CD4-positive, alpha-beta T cell (primary cell): ENCODE measurements at regions not wholly inside any gene's neighbourhood (a gene's known extent, or its start where the extent isn't known, plus 50 kb on each side); places are given as distances from the start of the nearest gene placed in this dataset.

Experiments
- ATAC-seq: fragments of 200-7000 bp; cut with Tn5 transposase; one replicate; pipeline ENCODE4 v1.10.0; 2022; ENCODE audit warnings: mild to moderate bottlenecking; ENCODE audit not compliant: poor library complexity
- CTCF ChIA-PET: fragments of 350-600 bp; sonication (Branson Sonifier 250); formaldehyde crosslinking; loops from one replicate; lab custom pipeline; 2021; ENCODE audit warnings: antibody characterized with exemption, inconsistent platforms; lab: Charles Lee
- POLR2A ChIA-PET: fragments of 350-600 bp; sonication (Branson Sonifier 250); formaldehyde crosslinking; loops from one replicate; lab custom pipeline; 2021; ENCODE audit warnings: antibody characterized with exemption, inconsistent platforms; lab: Charles Lee
- DNase-seq, 14 experiments: peaks; one replicate each; pipeline ENCODE4 v3.0.0-alpha.2; 2013 to 2020; ENCODE audit warnings: mixed read lengths in 2 of 14
- H3K27ac ChIP-seq, 2 donors: one replicate each; pipeline versions ENCODE4 v1.5.1 to v1.7.0; 2013; ENCODE audit warnings: low read length in 2 of 2, low read depth in 1 of 2, mild to moderate bottlenecking in 1 of 2
- H3K27me3 ChIP-seq, 2 experiments: 1 replicate in 1 of 2; 2 replicates in 1 of 2; pipeline versions ENCODE4 v1.6.1 to v1.7.0; 2013; ENCODE audit warnings: low read length in 2 of 2, control low read depth in 1 of 2, mild to moderate bottlenecking in 1 of 2, moderate library complexity in 1 of 2; ENCODE audit not compliant: insufficient read depth in 2 of 2, control insufficient read depth in 1 of 2
- H3K36me3 ChIP-seq: one replicate; pipeline ENCODE4 v1.6.1; 2013; ENCODE audit warnings: low read length, control low read depth; ENCODE audit not compliant: insufficient read depth
- H3K4me1 ChIP-seq: one replicate; pipeline ENCODE4 v1.6.1; 2013; ENCODE audit warnings: low read length, control low read depth; ENCODE audit not compliant: insufficient read depth
- H3K4me3 ChIP-seq: one replicate; pipeline ENCODE4 v1.5.1; 2013; ENCODE audit warnings: mild to moderate bottlenecking, low read length, moderate library complexity
- H3K9me3 ChIP-seq, 2 experiments: 1 replicate in 1 of 2; 2 replicates in 1 of 2; pipeline versions ENCODE4 v1.6.1 to v1.7.0; 2013; ENCODE audit warnings: low read length in 2 of 2, mild to moderate bottlenecking in 2 of 2, control low read depth in 1 of 2, moderate library complexity in 1 of 2; ENCODE audit not compliant: control insufficient read depth in 1 of 2, insufficient read depth in 1 of 2
- H3K27ac Mint-ChIP-seq: one replicate; pipeline ENCODE4 v1.8.0; 2020; ENCODE audit warnings: mixed read lengths
- H3K27me3 Mint-ChIP-seq: one replicate; pipeline ENCODE4 v1.8.0; 2021; ENCODE audit warnings: mixed read lengths
- H3K36me3 Mint-ChIP-seq: one replicate; pipeline ENCODE4 v1.8.0; 2021; ENCODE audit warnings: low read depth, mixed read lengths
- H3K4me1 Mint-ChIP-seq: one replicate; pipeline ENCODE4 v1.8.0; 2021; ENCODE audit warnings: low read depth, mixed read lengths
- H3K4me3 Mint-ChIP-seq: one replicate; pipeline ENCODE4 v1.8.0; 2020; ENCODE audit warnings: mild to moderate bottlenecking, mixed read lengths
- H3K9me3 Mint-ChIP-seq: one replicate; pipeline ENCODE4 v1.8.0; 2020; ENCODE audit warnings: mixed read lengths
- intact Hi-C, 2 experiments: fragments of 100-400 bp; cut with DNase I in 1 of 2; cut with micrococcal nuclease in 1 of 2; formaldehyde crosslinking; loops; one replicate each; pipeline versions ENCODE4 v1.15.1 to v1.9.0; 2023 to 2025; cut with DNase I, micrococcal nuclease
- TF ChIP-seq, protein P1 (sequence below): fragments of 200-600 bp; IDR thresholded peaks from one replicate; pipeline ENCODE4 v1.8.0; 2022; ENCODE audit warnings: antibody characterized with exemption, mild to moderate bottlenecking

DNA sequence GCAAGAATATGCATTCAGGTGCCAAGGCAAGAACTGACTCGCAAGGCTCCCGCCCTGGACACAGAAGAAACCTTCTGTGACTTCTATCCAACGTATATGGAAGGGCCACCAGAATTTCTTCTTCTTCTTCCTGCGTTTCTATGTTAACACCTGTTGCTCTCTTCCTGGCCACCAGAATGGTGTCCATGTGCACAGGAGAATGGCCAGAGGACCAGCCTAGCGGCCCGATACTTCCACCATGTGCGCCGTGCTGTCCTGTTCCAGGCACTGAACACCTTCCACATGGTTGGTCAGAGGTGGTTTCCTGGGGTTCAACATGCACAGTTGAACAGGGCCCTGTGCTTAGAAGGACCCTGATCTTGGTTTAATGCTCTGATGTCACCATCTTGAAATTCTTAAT, 455.8 kb downstream of the BCL11B start:
- Histone ChIP-seq H3K36me3 (no peaks in the 10 kb centered on the region), H3K4me1 (peaks cover 3% of the 10 kb centered on the region), H3K4me3 (no peak overlapping the region), H3K27me3 (no peaks in the 10 kb centered on the region), H3K27ac (no peak overlapping the region), H3K9me3 (no peaks in the 10 kb centered on the region)
- Mint-ChIP-seq H3K4me1 (peaks cover 10% of the 10 kb centered on the region), H3K4me3 (no peak overlapping the region), H3K9me3 (no peaks in the 10 kb centered on the region), H3K27me3 (no peaks in the 10 kb centered on the region), H3K27ac (no peak overlapping the region), H3K36me3 (no peaks in the 10 kb centered on the region)
- POLR2A ChIA-PET = no interaction called here
- CTCF ChIA-PET = no interaction called here
- ATAC-seq = no peak
- intact Hi-C loops = no loop called here
- no peak for DNase-seq
- TF ChIP-seq, protein P1, sequence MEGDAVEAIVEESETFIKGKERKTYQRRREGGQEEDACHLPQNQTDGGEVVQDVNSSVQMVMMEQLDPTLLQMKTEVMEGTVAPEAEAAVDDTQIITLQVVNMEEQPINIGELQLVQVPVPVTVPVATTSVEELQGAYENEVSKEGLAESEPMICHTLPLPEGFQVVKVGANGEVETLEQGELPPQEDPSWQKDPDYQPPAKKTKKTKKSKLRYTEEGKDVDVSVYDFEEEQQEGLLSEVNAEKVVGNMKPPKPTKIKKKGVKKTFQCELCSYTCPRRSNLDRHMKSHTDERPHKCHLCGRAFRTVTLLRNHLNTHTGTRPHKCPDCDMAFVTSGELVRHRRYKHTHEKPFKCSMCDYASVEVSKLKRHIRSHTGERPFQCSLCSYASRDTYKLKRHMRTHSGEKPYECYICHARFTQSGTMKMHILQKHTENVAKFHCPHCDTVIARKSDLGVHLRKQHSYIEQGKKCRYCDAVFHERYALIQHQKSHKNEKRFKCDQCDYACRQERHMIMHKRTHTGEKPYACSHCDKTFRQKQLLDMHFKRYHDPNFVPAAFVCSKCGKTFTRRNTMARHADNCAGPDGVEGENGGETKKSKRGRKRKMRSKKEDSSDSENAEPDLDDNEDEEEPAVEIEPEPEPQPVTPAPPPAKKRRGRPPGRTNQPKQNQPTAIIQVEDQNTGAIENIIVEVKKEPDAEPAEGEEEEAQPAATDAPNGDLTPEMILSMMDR = no peak

DNA sequence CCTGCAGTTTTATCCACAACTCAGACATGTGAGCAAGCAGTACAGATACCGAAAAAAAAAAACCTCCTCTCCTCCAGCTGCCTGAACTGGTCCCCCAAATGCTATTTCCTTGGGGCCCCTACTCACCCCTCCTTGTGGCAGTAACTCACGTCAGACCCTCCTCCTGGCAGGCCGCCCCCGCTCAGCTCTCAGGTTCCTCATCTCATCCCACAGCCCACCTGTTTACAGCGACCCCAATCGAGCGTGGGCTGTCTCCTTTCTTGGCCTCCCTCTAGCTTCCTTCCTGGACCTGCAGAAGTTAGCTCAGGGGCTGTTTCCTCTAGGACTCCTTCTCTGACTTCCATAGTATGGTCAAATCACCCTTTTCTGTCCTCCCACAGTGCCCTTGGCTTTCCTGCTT, 455.3 kb downstream of the BCL11B start:
- POLR2A ChIA-PET = no interaction called here
- Histone ChIP-seq H3K36me3 (no peaks in the 10 kb centered on the region), H3K27me3 (no peaks in the 10 kb centered on the region), H3K4me1 (peaks cover 3% of the 10 kb centered on the region), H3K9me3 (no peaks in the 10 kb centered on the region), H3K27ac (no peak overlapping the region), H3K4me3 (no peak overlapping the region)
- Mint-ChIP-seq H3K27me3 (no peaks in the 10 kb centered on the region), H3K4me3 (no peak overlapping the region), H3K36me3 (no peaks in the 10 kb centered on the region), H3K27ac (no peak overlapping the region), H3K9me3 (no peaks in the 10 kb centered on the region), H3K4me1 (peaks cover 10% of the 10 kb centered on the region)
- ATAC-seq (no peak), DNase-seq (no peak)
- CTCF ChIA-PET = no interaction called here
- TF ChIP-seq, protein P1 = no peak
- intact Hi-C loops = no loop called here

DNA sequence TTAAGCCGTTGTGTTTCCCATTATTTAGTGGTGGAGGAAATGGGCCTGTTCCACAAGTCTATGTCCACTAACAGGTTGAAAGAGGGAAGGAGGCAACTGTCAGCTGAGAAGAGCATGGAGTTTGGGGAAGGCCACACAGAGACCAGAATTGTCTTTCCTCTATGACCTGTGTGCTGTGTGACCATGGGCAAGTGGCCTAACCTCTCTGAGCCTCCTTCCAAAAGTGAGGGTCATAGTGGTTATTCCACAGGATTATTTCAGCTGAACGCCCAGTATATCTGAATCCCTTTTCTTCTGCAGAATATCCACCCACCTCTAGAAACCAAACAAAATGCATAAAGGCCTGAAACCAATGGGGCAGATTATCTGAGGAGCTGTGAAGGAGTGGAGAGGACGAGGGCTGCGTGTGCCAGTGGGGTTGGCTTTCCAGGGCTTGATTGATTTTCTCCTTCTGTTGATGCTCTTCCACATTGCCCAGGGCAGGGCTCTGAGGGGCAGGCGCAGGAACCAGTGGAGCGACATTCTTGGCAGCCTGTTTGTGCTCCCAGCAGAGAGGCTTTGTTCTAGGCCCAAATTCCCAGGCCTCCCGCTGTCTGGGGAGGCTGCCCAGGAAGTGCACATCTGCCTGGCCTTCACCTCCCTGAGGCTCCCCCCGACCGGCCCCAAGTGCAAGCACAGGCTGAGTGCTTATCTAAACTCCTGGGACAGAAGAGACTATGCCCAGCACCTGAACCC, 452.7 kb downstream of the BCL11B start:
- intact Hi-C loops = no loop called here

More for the DNA sequence above, 452.7 kb downstream of the BCL11B start:
- CTCF ChIA-PET = no interaction called here
- Mint-ChIP-seq H3K36me3 (no peaks in the 10 kb centered on the region), H3K4me3 (no peak overlapping the region), H3K9me3 (peaks cover 2% of the 10 kb centered on the region), H3K27ac (no peak overlapping the region), H3K4me1 (peaks cover 10% of the 10 kb centered on the region), H3K27me3 (no peaks in the 10 kb centered on the region)
- Histone ChIP-seq H3K27ac (no peak overlapping the region), H3K36me3 (no peaks in the 10 kb centered on the region), H3K27me3 (no peaks in the 10 kb centered on the region), H3K4me3 (no peak overlapping the region), H3K4me1 (peaks cover 3% of the 10 kb centered on the region), H3K9me3 (no peaks in the 10 kb centered on the region)
- DNase-seq (no peak), ATAC-seq (no peak)
- POLR2A ChIA-PET = no interaction called here
- TF ChIP-seq, protein P1 = no peak
